HCT116 (cell line): ENCODE measurements at regions not wholly inside any gene's neighbourhood (a gene's known extent, or its start where the extent isn't known, plus 50 kb on each side); places are given as distances from the start of the nearest gene placed in this dataset.

Experiments
- ATAC-seq: fragments of 200-7000 bp; cut with Tn5 transposase; 2 replicates; pipeline ENCODE4 v1.9.1; 2020; ENCODE audit warnings: mild to moderate bottlenecking, moderate library complexity
- BruUV-seq: library from RNA; stranded (reverse); fragments of 400-500 nt; replicated peaks from 2 replicates; lab custom pipeline; 2021; lab: Mats Ljungman, UMichigan
- CTCF ChIA-PET: fragments of 300-600 bp; sonication (Branson Sonifier 250); formaldehyde crosslinking; loops from one replicate; lab custom pipeline; 2021; ENCODE audit warnings: antibody characterized with exemption; lab: Charles Lee
- POLR2A ChIA-PET: fragments of 300-600, 350-600 bp; sonication (Branson Sonifier 250); formaldehyde crosslinking; loops from one replicate; lab custom pipeline; 2021; ENCODE audit warnings: antibody characterized with exemption; lab: Charles Lee
- RAD21 ChIA-PET, 2 experiments: fragments of 300-600 bp; sonication (Branson Sonifier 250); formaldehyde crosslinking; loops; one replicate each; lab custom pipeline; 2023; ENCODE audit warnings: low total read pairs in 2 of 2; ENCODE audit not compliant: uncharacterized antibody in 2 of 2, unreplicated experiment in 2 of 2, low non-redundant PET in 1 of 2; lab: Charles Lee
- DNase-seq: peaks from one replicate; pipeline ENCODE4 v3.0.0-alpha.2; 2010; ENCODE audit warnings: low read depth, low spot score
- H2AFZ ChIP-seq: fragments of 200-600 bp; shearing (Covaris generic), sonication (generic); 2 replicates; pipeline ENCODE4 v1.6.1; 2017; ENCODE audit warnings: low read depth, mixed run types, mixed read lengths, antibody characterized with exemption, low read length; ENCODE audit not compliant: poor library complexity, severe bottlenecking
- H3K27ac ChIP-seq: 2 replicates; pipeline ENCODE4 v1.5.1; 2012; ENCODE audit warnings: low read depth, low read length
- H3K27me3 ChIP-seq: fragments of 200-600 bp; sonication (generic); 2 replicates; pipeline ENCODE4 v1.6.1; 2016; ENCODE audit warnings: mixed run types, low read length, mixed read lengths; ENCODE audit not compliant: insufficient read depth
- H3K36me3 ChIP-seq, 2 experiments: fragments of 200-500 bp in 1 of 2; fragments of 200-600 bp in 1 of 2; sonication (Bioruptor generic) in 1 of 2; sonication (generic) in 1 of 2; 2 replicates each; pipeline versions ENCODE4 v1.5.1 to v1.6.1; 2014 to 2016; ENCODE audit warnings: low read length in 2 of 2, inconsistent platforms in 1 of 2, mixed read lengths in 1 of 2, mixed run types in 1 of 2; ENCODE audit not compliant: insufficient read depth in 2 of 2, control insufficient read depth in 1 of 2
- H3K4me1 ChIP-seq, 2 experiments: fragments of 200-600 bp in 1 of 2; sonication (generic) in 1 of 2; 2 replicates each; pipeline versions ENCODE4 v1.5.1 to v1.6.1; 2012 to 2017; ENCODE audit warnings: low read length in 2 of 2, inconsistent platforms in 1 of 2, mild to moderate bottlenecking in 1 of 2, mixed read lengths in 1 of 2, mixed run types in 1 of 2, moderate library complexity in 1 of 2; ENCODE audit not compliant: insufficient read depth in 2 of 2, control insufficient read depth in 1 of 2
- H3K4me2 ChIP-seq: fragments of 200-600 bp; sonication (generic); 2 replicates; pipeline ENCODE4 v1.6.1; 2017; ENCODE audit warnings: mixed run types, low read length, mixed read lengths
- H3K4me3 ChIP-seq, 2 experiments: fragments of 200-600 bp in 1 of 2; sonication (generic) in 1 of 2; replicated peaks in 1 of 2; 2 replicates each; pipeline ENCODE4 v1.5.1; 2011 to 2016; ENCODE audit warnings: low read length in 2 of 2, control low read depth in 1 of 2, low read depth in 1 of 2, mild to moderate bottlenecking in 1 of 2, mixed read lengths in 1 of 2, mixed run types in 1 of 2
- H3K79me2 ChIP-seq: fragments of 200-600 bp; sonication (generic); 2 replicates; pipeline ENCODE4 v1.6.1; 2017; ENCODE audit warnings: mild to moderate bottlenecking, mixed run types, low read length, moderate library complexity, mixed read lengths; ENCODE audit not compliant: insufficient read depth
- H3K9ac ChIP-seq: fragments of 200-600 bp; sonication (generic); 2 replicates; pipeline ENCODE4 v1.6.1; 2016; ENCODE audit warnings: low read length, mixed read lengths
- H3K9me2 ChIP-seq: fragments of 200-600 bp; sonication (generic), shearing (Covaris generic); 2 replicates; pipeline ENCODE4 v1.6.1; 2017; ENCODE audit warnings: mixed run types, mild to moderate bottlenecking, moderate library complexity; ENCODE audit not compliant: insufficient read depth
- H3K9me3 ChIP-seq, 2 experiments: fragments of 200-500 bp in 1 of 2; fragments of 200-600 bp in 1 of 2; sonication (Bioruptor generic) in 1 of 2; sonication (generic) in 1 of 2; 2 replicates each; pipeline ENCODE4 v1.6.1; 2014 to 2017; ENCODE audit warnings: low read length in 2 of 2, mixed read lengths in 2 of 2, inconsistent platforms in 1 of 2, low read depth in 1 of 2, mild to moderate bottlenecking in 1 of 2, mixed run types in 1 of 2, moderate library complexity in 1 of 2; ENCODE audit not compliant: control insufficient read depth in 1 of 2, insufficient read depth in 1 of 2
- H4K20me1 ChIP-seq: fragments of 200-600 bp; sonication (generic), shearing (Covaris generic); 2 replicates; pipeline ENCODE4 v1.6.1; 2017; ENCODE audit warnings: mixed run types, mild to moderate bottlenecking, moderate library complexity; ENCODE audit not compliant: insufficient read depth
- CEBPB ChIP-seq: IDR thresholded peaks from 2 replicates; pipeline ENCODE4 v1.6.1; 2012; ENCODE audit warnings: low read depth
- EGR1 ChIP-seq: IDR thresholded peaks from 2 replicates; pipeline ENCODE4 v1.6.1; 2012; ENCODE audit warnings: low read depth
- EZH2phosphoT487 ChIP-seq: fragments of 200-600 bp; IDR thresholded peaks from 2 replicates; pipeline ENCODE4 v1.6.1; 2018; ENCODE audit warnings: antibody characterized with exemption, borderline replicate concordance
- FOSL1 ChIP-seq: IDR thresholded peaks from 2 replicates; pipeline ENCODE4 v1.6.1; 2012; ENCODE audit warnings: low read depth
- POLR2A ChIP-seq: IDR thresholded peaks from 2 replicates; pipeline ENCODE4 v1.7.0; 2011; ENCODE audit warnings: borderline replicate concordance; ENCODE audit not compliant: insufficient read depth, insufficient read length; ENCODE audit errors: extremely low read depth
- POLR2AphosphoS5 ChIP-seq: IDR thresholded peaks from 2 replicates; pipeline ENCODE4 v1.6.1; 2011; ENCODE audit warnings: mild to moderate bottlenecking, low read depth, low read length, moderate library complexity
- RAD21 ChIP-seq: IDR thresholded peaks from 2 replicates; pipeline ENCODE4 v1.6.1; 2012; ENCODE audit warnings: low read depth, mild to moderate bottlenecking
- TCF7L2 ChIP-seq: IDR thresholded peaks from 2 replicates; pipeline ENCODE4 v1.7.0; 2011; ENCODE audit warnings: borderline replicate concordance, inconsistent platforms; ENCODE audit not compliant: insufficient read depth, insufficient read length; ENCODE audit errors: extremely low read depth
- ZBTB33 ChIP-seq: IDR thresholded peaks from 2 replicates; pipeline ENCODE4 v1.6.1; 2011; ENCODE audit warnings: mild to moderate bottlenecking, low read length, moderate library complexity; ENCODE audit not compliant: insufficient replicate concordance; ENCODE audit errors: extremely low read depth
- ZNF274 ChIP-seq: fragments of 200-500 bp; sonication (Bioruptor generic); IDR thresholded peaks from 2 replicates; pipeline ENCODE4 v1.6.1; 2014; ENCODE audit warnings: mild to moderate bottlenecking, low read depth, low read length, inconsistent platforms
- intact Hi-C: fragments of 100-400 bp; cut with micrococcal nuclease; formaldehyde crosslinking; loops from 2 replicates; pipeline ENCODE4 v1.10.0; 2022
- TF ChIP-seq, protein P1 (sequence below): IDR thresholded peaks from 2 replicates; pipeline ENCODE4 v1.6.1; 2012
- TF ChIP-seq, protein P2 (sequence below): IDR thresholded peaks from 2 replicates; pipeline ENCODE4 v1.6.1; 2012; ENCODE audit warnings: low read depth

GRCh38 chr10:90276894-90277475 is 575.6 kb downstream of the KIF20B start (continued):
- TF ChIP-seq RAD21 (no peak), EGR1 (no peak), CEBPB (no peak)

DNA sequence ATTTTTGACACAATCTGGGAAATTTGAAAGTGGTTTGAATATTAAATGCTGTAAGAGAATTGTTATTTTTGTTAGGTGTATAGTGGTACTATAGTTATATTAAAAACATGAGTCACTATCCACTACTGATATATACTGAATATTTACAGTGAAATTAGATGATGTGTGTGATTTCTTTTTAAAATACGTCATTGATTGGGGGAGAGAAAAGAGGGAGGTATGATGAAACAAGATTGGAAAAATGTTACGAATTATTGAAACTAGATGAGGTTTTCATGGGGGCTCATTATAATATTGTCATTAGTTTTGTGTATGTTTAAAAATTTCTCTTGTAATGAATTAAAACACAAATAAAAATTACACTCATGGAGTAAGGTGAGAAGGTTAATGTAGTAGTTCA is 571.4 kb downstream of the HTR7 start:
- no peaks in the 10 kb centered on the region for H3K36me3 ChIP-seq
- no peak overlapping the region for H3K9ac ChIP-seq
- TF ChIP-seq POLR2A = no peak
- no peak for TF ChIP-seq FOSL1
- TF ChIP-seq RAD21 = no peak
- no peak for TF ChIP-seq ZNF274
- TF ChIP-seq, protein P1, sequence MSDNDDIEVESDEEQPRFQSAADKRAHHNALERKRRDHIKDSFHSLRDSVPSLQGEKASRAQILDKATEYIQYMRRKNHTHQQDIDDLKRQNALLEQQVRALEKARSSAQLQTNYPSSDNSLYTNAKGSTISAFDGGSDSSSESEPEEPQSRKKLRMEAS = no peak
- no peak for TF ChIP-seq ZBTB33
- no peak for TF ChIP-seq EZH2phosphoT487
- TF ChIP-seq TCF7L2 = no peak
- TF ChIP-seq, protein P2, sequence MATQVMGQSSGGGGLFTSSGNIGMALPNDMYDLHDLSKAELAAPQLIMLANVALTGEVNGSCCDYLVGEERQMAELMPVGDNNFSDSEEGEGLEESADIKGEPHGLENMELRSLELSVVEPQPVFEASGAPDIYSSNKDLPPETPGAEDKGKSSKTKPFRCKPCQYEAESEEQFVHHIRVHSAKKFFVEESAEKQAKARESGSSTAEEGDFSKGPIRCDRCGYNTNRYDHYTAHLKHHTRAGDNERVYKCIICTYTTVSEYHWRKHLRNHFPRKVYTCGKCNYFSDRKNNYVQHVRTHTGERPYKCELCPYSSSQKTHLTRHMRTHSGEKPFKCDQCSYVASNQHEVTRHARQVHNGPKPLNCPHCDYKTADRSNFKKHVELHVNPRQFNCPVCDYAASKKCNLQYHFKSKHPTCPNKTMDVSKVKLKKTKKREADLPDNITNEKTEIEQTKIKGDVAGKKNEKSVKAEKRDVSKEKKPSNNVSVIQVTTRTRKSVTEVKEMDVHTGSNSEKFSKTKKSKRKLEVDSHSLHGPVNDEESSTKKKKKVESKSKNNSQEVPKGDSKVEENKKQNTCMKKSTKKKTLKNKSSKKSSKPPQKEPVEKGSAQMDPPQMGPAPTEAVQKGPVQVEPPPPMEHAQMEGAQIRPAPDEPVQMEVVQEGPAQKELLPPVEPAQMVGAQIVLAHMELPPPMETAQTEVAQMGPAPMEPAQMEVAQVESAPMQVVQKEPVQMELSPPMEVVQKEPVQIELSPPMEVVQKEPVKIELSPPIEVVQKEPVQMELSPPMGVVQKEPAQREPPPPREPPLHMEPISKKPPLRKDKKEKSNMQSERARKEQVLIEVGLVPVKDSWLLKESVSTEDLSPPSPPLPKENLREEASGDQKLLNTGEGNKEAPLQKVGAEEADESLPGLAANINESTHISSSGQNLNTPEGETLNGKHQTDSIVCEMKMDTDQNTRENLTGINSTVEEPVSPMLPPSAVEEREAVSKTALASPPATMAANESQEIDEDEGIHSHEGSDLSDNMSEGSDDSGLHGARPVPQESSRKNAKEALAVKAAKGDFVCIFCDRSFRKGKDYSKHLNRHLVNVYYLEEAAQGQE = no peak
- no peak for TF ChIP-seq CEBPB
- no peak for TF ChIP-seq POLR2AphosphoS5
- peaks cover 4 to 11% of the 10 kb centered on the region in 2 experiments; a peak in 3 of 4 replicates for H3K4me1 ChIP-seq
- no peak overlapping the region for H3K4me2 ChIP-seq
- no peak overlapping the region for H2AFZ ChIP-seq
- H3K9me2 ChIP-seq = no peaks in the 10 kb centered on the region
- ChIA-PET CTCF (interaction anchor here (1.2 kb wide), 1 partner anchor 306 kb away, joined by 4 read pairs; no protein-coding TSS in a partner anchor), POLR2A (no interaction called here), RAD21 (no interaction called here)
- H4K20me1 ChIP-seq = no peaks in the 10 kb centered on the region
- BruUV-seq = no TSS peak
- ATAC-seq (no peak), DNase-seq (no peak)
- H3K4me3 ChIP-seq = no peak overlapping the region
- H3K9me3 ChIP-seq = no peaks in the 10 kb centered on the region
- no peaks in the 10 kb centered on the region for H3K79me2 ChIP-seq
- intact Hi-C loops = no loop called here
- H3K27ac ChIP-seq = no peak overlapping the region
- H3K27me3 ChIP-seq = no peaks in the 10 kb centered on the region
